Spleen (tissue), 11 donors: ENCODE measurements at regions not wholly inside any gene's neighbourhood (a gene's known extent, or its start where the extent isn't known, plus 50 kb on each side); places are given as distances from the start of the nearest gene placed in this dataset.

Experiments
- DNase-seq: peaks from one replicate; pipeline ENCODE4 v3.0.0-alpha.2; 2020
- H3K27ac ChIP-seq, 8 donors: fragments of 200-600 bp; sonication (generic) in 7 of 8; 1 replicate in 4 of 8; 2 replicates in 4 of 8; pipeline versions ENCODE4 v1.5.0 to v1.8.0; 2016 to 2021; ENCODE audit warnings: inconsistent platforms in 4 of 8, mild to moderate bottlenecking in 4 of 8, moderate library complexity in 1 of 8
- H3K27me3 ChIP-seq, 7 donors: fragments of 200-600 bp; sonication (generic) in 6 of 7; replicated peaks in 1 of 7; 1 replicate in 4 of 7; 2 replicates in 3 of 7; pipeline versions ENCODE4 v1.5.0 to v1.8.0; 2016 to 2021; ENCODE audit warnings: inconsistent platforms in 3 of 7, mild to moderate bottlenecking in 1 of 7
- H3K36me3 ChIP-seq, 6 donors: fragments of 200-600 bp; sonication (generic) in 5 of 6; 1 replicate in 4 of 6; 2 replicates in 2 of 6; pipeline versions ENCODE4 v1.5.0 to v1.8.0; 2016 to 2021; ENCODE audit warnings: inconsistent platforms in 2 of 6
- H3K4me1 ChIP-seq, 6 donors: fragments of 200-600 bp; sonication (generic) in 5 of 6; 1 replicate in 3 of 6; 2 replicates in 3 of 6; pipeline versions ENCODE4 v1.5.0 to v1.8.0; 2016 to 2021; ENCODE audit warnings: inconsistent platforms in 3 of 6
- H3K4me3 ChIP-seq, 8 donors: fragments of 200-600 bp; sonication (generic) in 7 of 8; 1 replicate in 4 of 8; 2 replicates in 4 of 8; pipeline versions ENCODE4 v1.5.0 to v1.8.0; 2016 to 2021; ENCODE audit warnings: inconsistent platforms in 4 of 8, mild to moderate bottlenecking in 4 of 8, moderate library complexity in 2 of 8
- H3K9me3 ChIP-seq, 8 donors: fragments of 200-600 bp; sonication (generic) in 7 of 8; 1 replicate in 4 of 8; 2 replicates in 4 of 8; pipeline versions ENCODE4 v1.5.0 to v1.8.0; 2016 to 2021; ENCODE audit warnings: inconsistent platforms in 4 of 8
- POLR2A ChIP-seq, 3 donors: fragments of 450-650 bp; IDR thresholded peaks; one replicate each; pipeline ENCODE4 v1.5.1; 2017; ENCODE audit warnings: antibody characterized with exemption in 3 of 3, mild to moderate bottlenecking in 1 of 3
- POLR2AphosphoS5 ChIP-seq, 3 donors: sonication (generic); formaldehyde crosslinking; IDR thresholded peaks; one replicate each; pipeline ENCODE4 v1.5.1; 2017; ENCODE audit warnings: antibody characterized with exemption in 3 of 3
- WGBS, 5 donors: extraction: QIAGEN DNeasy Blood & Tissue Kit in 3 of 5; methylation state at CpG; one replicate each; pipeline versions ENCODE4 v1.1.5 to v1.1.7; 2013 to 2018; 5-methylcytosine and 5-hydroxymethylcytosine counted together
- intact Hi-C: fragments of 100-400 bp; cut with DNase I; formaldehyde crosslinking; loops from one replicate; pipeline ENCODE4 v1.15.0; 2023; ENCODE audit warnings: low total_unique reads
- TF ChIP-seq, protein P1 (sequence below), 11 experiments: fragments of 200-600 bp in 7 of 11; fragments of 450-650 bp in 4 of 11; sonication (generic) in 4 of 11; IDR thresholded peaks in 8 of 11; conservative IDR thresholded peaks in 3 of 11; 1 replicate in 7 of 11; 2 replicates in 4 of 11; pipeline versions ENCODE4 v1.4.0 to v1.8.0; 2016 to 2021; ENCODE audit warnings: antibody characterized with exemption in 11 of 11, inconsistent platforms in 4 of 11, mild to moderate bottlenecking in 1 of 11
- donor health status: healthy with polysubstance abuse.
- donor health status: DM: no; HTN: no; CAD: no; lungs with moderate emphysema.
- donor health status: DM: no; HTN: no; CAD: no.
- donor health status: Bipolar disorder and iron deficiency.
- donor health status: healthy.
- donor health status: DM: no; HTN: no; CAD: no.
- donor health status: DM: yes; HTN: yes; CAD: no.

DNA sequence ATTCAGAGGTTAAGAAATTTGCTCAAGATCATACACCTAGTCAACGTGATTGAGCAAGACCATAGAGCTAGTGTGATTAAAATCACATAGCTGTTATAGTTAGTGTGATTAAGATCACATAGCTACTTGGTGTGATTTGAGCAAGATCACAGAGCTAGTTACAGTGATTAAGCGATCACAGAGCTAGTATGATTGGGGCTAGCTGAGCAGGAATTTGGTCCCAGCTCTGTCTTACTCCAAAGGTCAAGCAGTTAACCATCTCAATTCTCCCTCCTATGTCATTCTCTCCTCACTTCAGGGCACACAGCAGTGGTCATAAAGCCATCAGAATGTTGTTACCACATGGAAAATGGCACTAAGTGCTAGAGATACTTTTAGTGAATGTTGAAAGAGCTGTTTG, 158.2 kb downstream of the SPTSSA start:
- 75 to 90% (median 85%) methylated on average over 2 of the region's 2 CpGs for WGBS, 5 donors
- H3K9me3 ChIP-seq, result no peaks in the 10 kb centered on the region
- H3K4me1 ChIP-seq, result no peaks in the 10 kb centered on the region
- intact Hi-C loops, result no loop called here
- no peak overlapping the region for H3K4me3 ChIP-seq
- no peak for DNase-seq
- no peaks in the 10 kb centered on the region for H3K27me3 ChIP-seq
- H3K36me3 ChIP-seq, result no peaks in the 10 kb centered on the region
- H3K27ac ChIP-seq, result no peak overlapping the region
- no peak for TF ChIP-seq POLR2A (IDR thresholded peaks at IDR 0.05)
- no peak for TF ChIP-seq POLR2AphosphoS5 (IDR thresholded peaks at IDR 0.05)
- TF ChIP-seq, protein P1, sequence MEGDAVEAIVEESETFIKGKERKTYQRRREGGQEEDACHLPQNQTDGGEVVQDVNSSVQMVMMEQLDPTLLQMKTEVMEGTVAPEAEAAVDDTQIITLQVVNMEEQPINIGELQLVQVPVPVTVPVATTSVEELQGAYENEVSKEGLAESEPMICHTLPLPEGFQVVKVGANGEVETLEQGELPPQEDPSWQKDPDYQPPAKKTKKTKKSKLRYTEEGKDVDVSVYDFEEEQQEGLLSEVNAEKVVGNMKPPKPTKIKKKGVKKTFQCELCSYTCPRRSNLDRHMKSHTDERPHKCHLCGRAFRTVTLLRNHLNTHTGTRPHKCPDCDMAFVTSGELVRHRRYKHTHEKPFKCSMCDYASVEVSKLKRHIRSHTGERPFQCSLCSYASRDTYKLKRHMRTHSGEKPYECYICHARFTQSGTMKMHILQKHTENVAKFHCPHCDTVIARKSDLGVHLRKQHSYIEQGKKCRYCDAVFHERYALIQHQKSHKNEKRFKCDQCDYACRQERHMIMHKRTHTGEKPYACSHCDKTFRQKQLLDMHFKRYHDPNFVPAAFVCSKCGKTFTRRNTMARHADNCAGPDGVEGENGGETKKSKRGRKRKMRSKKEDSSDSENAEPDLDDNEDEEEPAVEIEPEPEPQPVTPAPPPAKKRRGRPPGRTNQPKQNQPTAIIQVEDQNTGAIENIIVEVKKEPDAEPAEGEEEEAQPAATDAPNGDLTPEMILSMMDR (IDR thresholded peaks at IDR 0.05 in 8 of 11, conservative IDR thresholded peaks at IDR 0.05 in 3 of 11), result no peak

GRCh38 chr14:34302654-34303053, 159.4 kb downstream of the SPTSSA start:
- WGBS, 5 donors, result 64 to 77% (median 71%) methylated on average over 6 of the region's 6 CpGs
- Histone ChIP-seq H3K4me3 (no peak overlapping the region), H3K27me3 (peaks cover 0 to 6% (median 0%) of the 10 kb centered on the region in 7 donors), H3K36me3 (no peaks in the 10 kb centered on the region), H3K9me3 (no peaks in the 10 kb centered on the region), H3K27ac (no peak overlapping the region), H3K4me1 (no peaks in the 10 kb centered on the region)
- DNase-seq, result no peak
- TF ChIP-seq POLR2AphosphoS5 (IDR thresholded peaks at IDR 0.05), result no peak
- TF ChIP-seq POLR2A (IDR thresholded peaks at IDR 0.05), result no peak
- TF ChIP-seq, protein P1 (IDR thresholded peaks at IDR 0.05 in 8 of 11, conservative IDR thresholded peaks at IDR 0.05 in 3 of 11), result no peak
- intact Hi-C loops, result no loop called here

- Histone ChIP-seq H3K4me3 (no peak overlapping the region), H3K36me3 (no peaks in the 10 kb centered on the region), H3K27me3 (peaks cover 0 to 6% (median 0%) of the 10 kb centered on the region in 7 donors), H3K9me3 (no peaks in the 10 kb centered on the region), H3K27ac (no peak overlapping the region), H3K4me1 (no peaks in the 10 kb centered on the region)
- TF ChIP-seq, protein P1 (IDR thresholded peaks at IDR 0.05 in 8 of 11, conservative IDR thresholded peaks at IDR 0.05 in 3 of 11), result peak in 9 of 11 experiments; percentile 6 to 56 (median 39)
- TF ChIP-seq POLR2A (IDR thresholded peaks at IDR 0.05), result no peak
- intact Hi-C loops, result no loop called here
- WGBS, 5 donors, result 47 to 52% (median 51%) methylated on average over 3 of the region's 3 CpGs
- DNase-seq, result no peak
These were observed 160.9 kb downstream of the SPTSSA start for GRCh38 chr14:34300882-34301734.

- intact Hi-C loops, result no loop called here
- no peaks in the 10 kb centered on the region for H3K36me3 ChIP-seq
- no peak overlapping the region for H3K4me3 ChIP-seq
- H3K4me1 ChIP-seq, result no peaks in the 10 kb centered on the region
- H3K9me3 ChIP-seq, result no peaks in the 10 kb centered on the region
- H3K27ac ChIP-seq, result no peak overlapping the region
- 33 to 96% (median 90%) methylated on average over 3 of the region's 3 CpGs for WGBS, 5 donors
- DNase-seq, result no peak
- no peak for TF ChIP-seq POLR2A (IDR thresholded peaks at IDR 0.05)
- no peak for TF ChIP-seq POLR2AphosphoS5 (IDR thresholded peaks at IDR 0.05)
- TF ChIP-seq, protein P1 (IDR thresholded peaks at IDR 0.05 in 8 of 11, conservative IDR thresholded peaks at IDR 0.05 in 3 of 11), result no peak
- peaks cover 0 to 6% (median 0%) of the 10 kb centered on the region in 7 donors for H3K27me3 ChIP-seq
These were observed 161.7 kb downstream of the SPTSSA start for GRCh38 chr14:34300330-34300729.
